ENCODE measurements at regions not wholly inside any gene's neighbourhood (a gene's known extent, or its start where the extent isn't known, plus 50 kb on each side); places are given as distances from the start of the nearest gene placed in this dataset.
A peak's percentile ranks its signal among the peaks of the same experiment; 100 is the strongest.

- peak; percentile 31 for DNase-seq (ENCODE audit: low read depth, low spot score)
- no peak for TF ChIP-seq CTCF (IDR thresholded peaks at IDR 0.05; ENCODE audit: low read depth, low read length)
- no peak overlapping the region for H3K4me3 ChIP-seq (ENCODE audit: low read depth, low read length)
- in situ Hi-C loops (cut with HindIII; ENCODE audit: low sequenced_read_pairs): no loop called here
Observed at GRCh38 chr5:39980056-39980455, 555.3 kb upstream of the DAB2 start.

GRCh38 chr5:39977066-39977655 lies 552.4 kb upstream of the DAB2 start:
- in situ Hi-C loops (cut with HindIII; ENCODE audit: low sequenced_read_pairs): no loop called here
- TF ChIP-seq CTCF (IDR thresholded peaks at IDR 0.05; ENCODE audit: low read depth, low read length): no peak
- DNase-seq (ENCODE audit: low read depth, low spot score): peak; percentile 52
- no peak overlapping the region for H3K4me3 ChIP-seq (ENCODE audit: low read depth, low read length)

GRCh38 chr5:39970117-39970798 lies 545.5 kb upstream of the DAB2 start:
- in situ Hi-C loops (cut with HindIII; ENCODE audit: low sequenced_read_pairs): no loop called here
- H3K4me3 ChIP-seq (ENCODE audit: low read depth, low read length): no peak overlapping the region
- no peak for TF ChIP-seq CTCF (IDR thresholded peaks at IDR 0.05; ENCODE audit: low read depth, low read length)
- DNase-seq (ENCODE audit: low read depth, low spot score): no peak

- TF ChIP-seq CTCF (IDR thresholded peaks at IDR 0.05; ENCODE audit: low read depth, low read length): no peak
- H3K4me3 ChIP-seq (ENCODE audit: low read depth, low read length): no peak overlapping the region
- no peak for DNase-seq (ENCODE audit: low read depth, low spot score)
- in situ Hi-C loops (cut with HindIII; ENCODE audit: low sequenced_read_pairs): no loop called here
Observed at GRCh38 chr5:39968381-39968780, 543.6 kb upstream of the DAB2 start.

- in situ Hi-C loops (cut with HindIII; ENCODE audit: low sequenced_read_pairs): no loop called here
- DNase-seq (ENCODE audit: low read depth, low spot score): no peak
- H3K4me3 ChIP-seq (ENCODE audit: low read depth, low read length): no peak overlapping the region
- no peak for TF ChIP-seq CTCF (IDR thresholded peaks at IDR 0.05; ENCODE audit: low read depth, low read length)
Observed at GRCh38 chr5:39955156-39955555, 530.4 kb upstream of the DAB2 start.

GRCh38 chr5:39951070-39951469 lies 526.3 kb upstream of the DAB2 start:
- in situ Hi-C loops (cut with HindIII; ENCODE audit: low sequenced_read_pairs): no loop called here
- no peak overlapping the region for H3K4me3 ChIP-seq (ENCODE audit: low read depth, low read length)
- TF ChIP-seq CTCF (IDR thresholded peaks at IDR 0.05; ENCODE audit: low read depth, low read length): no peak
- no peak for DNase-seq (ENCODE audit: low read depth, low spot score)
